ENCODE measurements at regions not wholly inside any gene's neighbourhood (a gene's known extent, or its start where the extent isn't known, plus 50 kb on each side); places are given as distances from the start of the nearest gene placed in this dataset.

- Histone ChIP-seq H3K9ac (ENCODE audit: insufficient read depth, low read depth, low read length) (no peak overlapping the region), H3K27me3 (ENCODE audit: control insufficient read depth in 1 of 2, insufficient read depth in 2 of 2, low read length in 2 of 2) (peaks cover 0 to 8% of the 10 kb centered on the region in 2 experiments; a peak in 2 of 5 replicates), H3K4me2 (ENCODE audit: low read depth, low read length) (no peak overlapping the region), H3K79me2 (ENCODE audit: insufficient read depth, low read length) (no peaks in the 10 kb centered on the region), H3K36me3 (replicated peaks in 1 of 2; ENCODE audit: control insufficient read depth in 1 of 2, insufficient read depth in 2 of 2, low read length in 2 of 2) (no peaks in the 10 kb centered on the region), H2AFZ (ENCODE audit: low read length) (no peak overlapping the region), H4K20me1 (ENCODE audit: insufficient read depth, low read length) (no peaks in the 10 kb centered on the region), H3K4me3 (replicated peaks in 1 of 3; ENCODE audit: insufficient read depth in 1 of 3, low read depth in 2 of 3, low read length in 3 of 3) (no peak overlapping the region), H3K27ac (ENCODE audit: extremely low read length, insufficient read depth, low read length) (no peak overlapping the region), H3K4me1 (ENCODE audit: insufficient read depth, low read length) (0 out of 2 replicates have a peak, but pooled peaks cover 6% of the 10 kb centered on the region), H3K9me3 (ENCODE audit: low read length) (no peaks in the 10 kb centered on the region)
- TF ChIP-seq ZFAT (CRISPR knock-in tag; conservative IDR thresholded peaks at IDR 0.05) (no peak), CREB1 (IDR thresholded peaks at IDR 0.05) (0 out of 2 replicates have a peak, but pooled peaks have one; percentile 32), CREB1 (CRISPR knock-in tag; IDR thresholded peaks at IDR 0.05) (no peak)
- ATAC-seq, result no peak
- in situ Hi-C loops (cut with HindIII; ENCODE audit: extremely low pct_ligation_motif_present, low pct_unique_long_range_greater_than_20kb) (no loop called here), intact Hi-C loops (cut with micrococcal nuclease; ENCODE audit: unreplicated experiment) (no loop called here)
- 22% methylated on average over 4 of the region's 4 CpGs for whole genome bisulfite sequencing (ENCODE audit: low lambda C conversion rate)
- no peak for FAIRE-seq
- POLR2A ChIA-PET, result no interaction called here
- CTCF ChIA-PET (ENCODE audit: low intra/inter-chr PET ratio, low total read pairs), result no interaction called here
- no peak for DNase-seq (ENCODE audit: low spot score)
- no TSS peak for BruUV-seq (replicated peaks)
These were observed 237.1 kb downstream of the TTC32 start for GRCh38 chr2:19664646-19665045.

- no peak for ATAC-seq
- WGBS (ENCODE audit: low lambda C conversion rate), result 3% methylated on average over 3 of the region's 3 CpGs
- no peaks in the 10 kb centered on the region for H4K20me1 ChIP-seq (ENCODE audit: insufficient read depth, low read length)
- DNase-seq (ENCODE audit: low spot score), result no peak
- ChIA-PET CTCF (ENCODE audit: low intra/inter-chr PET ratio, low total read pairs) (no interaction called here), POLR2A (no interaction called here)
- no peak overlapping the region for H3K4me3 ChIP-seq (replicated peaks in 1 of 3; ENCODE audit: insufficient read depth in 1 of 3, low read depth in 2 of 3, low read length in 3 of 3)
- no peaks in the 10 kb centered on the region for H3K79me2 ChIP-seq (ENCODE audit: insufficient read depth, low read length)
- in situ Hi-C loops (cut with HindIII; ENCODE audit: extremely low pct_ligation_motif_present, low pct_unique_long_range_greater_than_20kb) (no loop called here), intact Hi-C loops (cut with micrococcal nuclease; ENCODE audit: unreplicated experiment) (no loop called here)
- H3K4me2 ChIP-seq (ENCODE audit: low read depth, low read length), result no peak overlapping the region
- no peaks in the 10 kb centered on the region for H3K36me3 ChIP-seq (replicated peaks in 1 of 2; ENCODE audit: control insufficient read depth in 1 of 2, insufficient read depth in 2 of 2, low read length in 2 of 2)
- BruUV-seq (replicated peaks), result no TSS peak
- FAIRE-seq, result no peak
- no peak overlapping the region for H3K9ac ChIP-seq (ENCODE audit: insufficient read depth, low read depth, low read length)
- H2AFZ ChIP-seq (ENCODE audit: low read length), result no peak overlapping the region
- no peaks in the 10 kb centered on the region for H3K27me3 ChIP-seq (ENCODE audit: control insufficient read depth in 1 of 2, insufficient read depth in 2 of 2, low read length in 2 of 2)
- H3K9me3 ChIP-seq (ENCODE audit: low read length), result no peaks in the 10 kb centered on the region
- no peaks in the 10 kb centered on the region for H3K4me1 ChIP-seq (ENCODE audit: insufficient read depth, low read length)
- no peak overlapping the region for H3K27ac ChIP-seq (ENCODE audit: extremely low read length, insufficient read depth, low read length)
- no peak for TF ChIP-seq LBX2 (CRISPR knock-in tag; IDR thresholded peaks at IDR 0.05; ENCODE audit: borderline replicate concordance)
- no peak for TF ChIP-seq EHMT2 (IDR thresholded peaks at IDR 0.05; ENCODE audit: borderline replicate concordance, low read depth, low read length)
- TF ChIP-seq JARID2 (CRISPR knock-in tag; IDR thresholded peaks at IDR 0.05; ENCODE audit: insufficient replicate concordance), result no peak
- TF ChIP-seq ZNF276 (CRISPR knock-in tag; IDR thresholded peaks at IDR 0.05; ENCODE audit: low read depth), result no peak
- no peak for TF ChIP-seq MIER3 (CRISPR knock-in tag; IDR thresholded peaks at IDR 0.05; ENCODE audit: borderline replicate concordance)
- TF ChIP-seq ARID2 (CRISPR knock-in tag; IDR thresholded peaks at IDR 0.05; ENCODE audit: borderline replicate concordance), result no peak
- no peak for TF ChIP-seq SNAPC2 (CRISPR knock-in tag; IDR thresholded peaks at IDR 0.05)
- no peak for TF ChIP-seq SMAD1 (CRISPR knock-in tag; IDR thresholded peaks at IDR 0.05; ENCODE audit: borderline replicate concordance, low read depth)
- no peak for TF ChIP-seq ZXDC (CRISPR knock-in tag; IDR thresholded peaks at IDR 0.05)
- TF ChIP-seq ZNF713 (CRISPR knock-in tag; IDR thresholded peaks at IDR 0.05), result no peak
- TF ChIP-seq SMYD3 (CRISPR knock-in tag; IDR thresholded peaks at IDR 0.05), result no peak
These were observed 242.6 kb downstream of the TTC32 start for GRCh38 chr2:19659024-19659792.

Measured in HepG2 (cell line).